ENCODE measurements at regions not wholly inside any gene's neighbourhood (a gene's known extent, or its start where the extent isn't known, plus 50 kb on each side); places are given as distances from the start of the nearest gene placed in this dataset.

DNA sequence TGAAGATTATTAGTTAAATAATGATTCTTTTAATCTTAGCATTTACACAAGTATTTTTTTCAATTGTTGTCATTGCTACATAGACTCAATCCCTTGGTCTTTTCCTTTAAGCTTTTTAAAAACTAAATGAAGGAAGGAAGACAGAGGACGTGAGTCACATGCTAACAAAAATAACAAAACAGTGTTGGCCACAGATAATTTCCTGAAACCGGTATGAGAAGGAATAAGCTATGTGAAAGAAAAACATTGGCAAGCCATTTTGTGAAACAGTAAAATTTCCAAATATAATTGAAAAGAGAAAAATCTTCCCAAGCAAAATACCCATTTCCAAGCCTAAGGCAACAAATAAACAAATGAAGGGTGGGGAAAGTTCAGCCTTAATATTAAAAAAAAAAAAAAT is 223.0 kb downstream of the AHR start:
- H3K4me3 ChIP-seq (ENCODE audit: low read depth, low read length): no peak overlapping the region
- H3K27ac ChIP-seq (ENCODE audit: low read depth, low read length): no peak overlapping the region
- H3K9me3 ChIP-seq (ENCODE audit: control insufficient read depth, insufficient read depth, low read depth, low read length): no peaks in the 10 kb centered on the region
- H3K27me3 ChIP-seq (ENCODE audit: control insufficient read depth, insufficient read depth, low read length): no peaks in the 10 kb centered on the region
- no peaks in the 10 kb centered on the region for H3K36me3 ChIP-seq (ENCODE audit: control insufficient read depth, insufficient read depth, low read length)
- no peaks in the 10 kb centered on the region for H3K4me1 ChIP-seq (ENCODE audit: control insufficient read depth, insufficient read depth, low read length)
- no peak overlapping the region for H3K9ac ChIP-seq (ENCODE audit: low read length)

- Histone ChIP-seq H3K36me3 (ENCODE audit: control insufficient read depth, insufficient read depth, low read length) (no peaks in the 10 kb centered on the region), H3K27me3 (ENCODE audit: control insufficient read depth, insufficient read depth, low read length) (no peaks in the 10 kb centered on the region), H3K4me3 (ENCODE audit: low read depth, low read length) (no peak overlapping the region), H3K9ac (ENCODE audit: low read length) (no peak overlapping the region), H3K4me1 (ENCODE audit: control insufficient read depth, insufficient read depth, low read length) (no peaks in the 10 kb centered on the region), H3K27ac (ENCODE audit: low read depth, low read length) (no peak overlapping the region), H3K9me3 (ENCODE audit: control insufficient read depth, insufficient read depth, low read depth, low read length) (no peaks in the 10 kb centered on the region)
Observed at GRCh38 chr7:17523813-17524739, 225.6 kb downstream of the AHR start.

GRCh38 chr7:17524746-17525145 is 226.3 kb downstream of the AHR start:
- H3K4me3 ChIP-seq (ENCODE audit: low read depth, low read length): no peak overlapping the region
- H3K27ac ChIP-seq (ENCODE audit: low read depth, low read length): no peak overlapping the region
- no peaks in the 10 kb centered on the region for H3K9me3 ChIP-seq (ENCODE audit: control insufficient read depth, insufficient read depth, low read depth, low read length)
- H3K27me3 ChIP-seq (ENCODE audit: control insufficient read depth, insufficient read depth, low read length): no peaks in the 10 kb centered on the region
- H3K4me1 ChIP-seq (ENCODE audit: control insufficient read depth, insufficient read depth, low read length): no peaks in the 10 kb centered on the region
- H3K36me3 ChIP-seq (ENCODE audit: control insufficient read depth, insufficient read depth, low read length): no peaks in the 10 kb centered on the region
- no peak overlapping the region for H3K9ac ChIP-seq (ENCODE audit: low read length)

- Histone ChIP-seq H3K9ac (ENCODE audit: low read length) (no peak overlapping the region), H3K27me3 (ENCODE audit: control insufficient read depth, insufficient read depth, low read length) (no peaks in the 10 kb centered on the region), H3K4me1 (ENCODE audit: control insufficient read depth, insufficient read depth, low read length) (no peaks in the 10 kb centered on the region; the same call in 1 of the 2 replicates), H3K9me3 (ENCODE audit: control insufficient read depth, insufficient read depth, low read depth, low read length) (no peaks in the 10 kb centered on the region), H3K4me3 (ENCODE audit: low read depth, low read length) (no peak overlapping the region), H3K36me3 (ENCODE audit: control insufficient read depth, insufficient read depth, low read length) (no peaks in the 10 kb centered on the region), H3K27ac (ENCODE audit: low read depth, low read length) (no peak overlapping the region)
Observed at GRCh38 chr7:17526621-17527020, 228.2 kb downstream of the AHR start.

DNA sequence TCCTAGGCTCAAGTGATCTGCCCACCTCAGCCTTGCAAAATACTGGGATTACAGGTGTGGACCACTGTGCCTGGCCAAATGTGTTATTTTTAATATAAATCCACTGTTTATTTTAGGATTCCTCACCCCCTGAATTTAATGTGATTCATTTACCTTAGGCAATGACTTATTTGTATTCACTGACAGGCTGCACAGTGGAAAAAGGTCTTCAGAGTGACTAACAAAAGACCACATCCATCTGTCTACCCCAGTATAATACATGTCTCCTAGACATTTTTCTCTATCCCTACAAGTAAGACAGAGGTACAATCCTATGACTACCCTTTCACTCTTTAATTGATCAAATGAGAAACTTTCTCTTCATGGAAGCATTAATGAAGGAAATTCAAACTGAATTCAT is 230.2 kb downstream of the AHR start:
- no peak overlapping the region for H3K27ac ChIP-seq (ENCODE audit: low read depth, low read length)

GRCh38 chr7:17530244-17530643 is 231.8 kb downstream of the AHR start:
- H3K9ac ChIP-seq (ENCODE audit: low read length): no peak overlapping the region
- H3K27ac ChIP-seq (ENCODE audit: low read depth, low read length): no peak overlapping the region

More for the DNA sequence above, 230.2 kb downstream of the AHR start:
- Histone ChIP-seq H3K36me3 (ENCODE audit: control insufficient read depth, insufficient read depth, low read length) (no peaks in the 10 kb centered on the region), H3K9me3 (ENCODE audit: control insufficient read depth, insufficient read depth, low read depth, low read length) (no peaks in the 10 kb centered on the region), H3K9ac (ENCODE audit: low read length) (no peak overlapping the region), H3K4me1 (ENCODE audit: control insufficient read depth, insufficient read depth, low read length) (no peaks in the 10 kb centered on the region; the same call in 1 of the 2 replicates), H3K4me3 (ENCODE audit: low read depth, low read length) (no peak overlapping the region), H3K27me3 (ENCODE audit: control insufficient read depth, insufficient read depth, low read length) (no peaks in the 10 kb centered on the region)

DNA sequence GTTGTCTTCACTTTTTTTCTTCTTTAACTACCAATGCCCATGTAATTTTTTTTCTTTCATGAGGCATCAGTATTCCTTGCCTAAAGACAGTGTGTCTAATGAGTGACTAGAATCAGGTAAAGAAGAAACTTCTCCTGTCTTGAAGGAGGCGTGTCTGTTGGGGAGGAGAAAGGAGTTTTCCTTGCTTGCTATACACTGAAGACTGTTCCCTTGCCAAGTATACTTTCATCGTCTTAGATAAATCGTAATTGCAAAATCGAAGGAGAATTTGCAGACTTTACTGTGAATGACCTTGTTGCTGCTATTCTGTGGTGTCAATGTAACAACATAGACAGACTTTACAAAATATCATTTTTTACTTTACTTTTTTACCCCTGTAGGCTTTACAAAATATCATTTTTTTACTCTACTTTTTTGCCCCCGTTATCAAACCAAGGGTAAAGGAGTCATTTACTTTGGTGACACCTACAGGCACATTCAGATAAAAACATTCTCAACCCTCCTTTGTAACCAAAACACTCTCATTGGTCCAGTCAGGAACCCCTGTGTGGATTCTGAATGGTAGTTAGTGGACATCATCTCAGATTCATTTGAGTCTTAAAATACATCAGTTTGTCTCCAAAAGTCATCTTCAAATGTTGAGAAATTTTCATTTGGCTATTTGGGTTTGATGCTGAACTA is 232.4 kb downstream of the AHR start:
- Histone ChIP-seq H3K4me1 (ENCODE audit: control insufficient read depth, insufficient read depth, low read length) (no peaks in the 10 kb centered on the region; the same call in 1 of the 2 replicates), H3K4me3 (ENCODE audit: low read depth, low read length) (no peak overlapping the region), H3K27ac (ENCODE audit: low read depth, low read length) (no peak overlapping the region), H3K9me3 (ENCODE audit: control insufficient read depth, insufficient read depth, low read depth, low read length) (no peaks in the 10 kb centered on the region), H3K9ac (ENCODE audit: low read length) (no peak overlapping the region), H3K27me3 (ENCODE audit: control insufficient read depth, insufficient read depth, low read length) (no peaks in the 10 kb centered on the region), H3K36me3 (ENCODE audit: control insufficient read depth, insufficient read depth, low read length) (no peaks in the 10 kb centered on the region)

More at GRCh38 chr7:17530244-17530643, 231.8 kb downstream of the AHR start:
- no peaks in the 10 kb centered on the region for H3K9me3 ChIP-seq (ENCODE audit: control insufficient read depth, insufficient read depth, low read depth, low read length)
- no peaks in the 10 kb centered on the region for H3K27me3 ChIP-seq (ENCODE audit: control insufficient read depth, insufficient read depth, low read length)
- no peak overlapping the region for H3K4me3 ChIP-seq (ENCODE audit: low read depth, low read length)
- H3K36me3 ChIP-seq (ENCODE audit: control insufficient read depth, insufficient read depth, low read length): no peaks in the 10 kb centered on the region
- H3K4me1 ChIP-seq (ENCODE audit: control insufficient read depth, insufficient read depth, low read length): no peaks in the 10 kb centered on the region; the same call in 1 of the 2 replicates

DNA sequence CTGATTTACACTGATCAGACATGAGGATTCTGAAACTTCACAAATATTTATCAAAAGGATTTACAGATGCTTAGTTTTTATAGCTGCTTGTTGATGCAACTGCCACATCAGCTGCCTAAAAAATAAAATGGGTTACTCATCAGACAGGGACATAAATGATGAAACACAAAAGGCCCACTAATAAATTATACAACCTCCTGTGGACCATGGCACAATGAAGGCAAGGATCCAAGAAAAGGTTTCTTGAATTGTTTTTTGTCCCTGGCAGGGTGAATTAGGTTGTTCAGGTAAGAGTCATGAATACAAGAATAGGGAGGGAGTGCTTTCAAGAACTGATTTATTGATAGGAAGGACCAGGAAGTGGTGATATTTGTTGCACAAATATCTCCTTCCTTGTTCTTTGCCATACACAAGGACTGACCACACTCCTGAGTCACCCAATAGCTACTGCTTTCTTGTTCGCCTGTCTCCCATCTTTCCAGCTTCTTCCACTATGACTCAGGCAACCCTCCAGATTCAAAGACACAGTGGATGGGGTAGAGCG is 234.5 kb downstream of the AHR start:
- H3K27me3 ChIP-seq (ENCODE audit: control insufficient read depth, insufficient read depth, low read length): no peaks in the 10 kb centered on the region
- H3K9ac ChIP-seq (ENCODE audit: low read length): no peak overlapping the region
- H3K9me3 ChIP-seq (ENCODE audit: control insufficient read depth, insufficient read depth, low read depth, low read length): no peaks in the 10 kb centered on the region
- H3K4me3 ChIP-seq (ENCODE audit: low read depth, low read length): no peak overlapping the region
- H3K4me1 ChIP-seq (ENCODE audit: control insufficient read depth, insufficient read depth, low read length): no peaks in the 10 kb centered on the region; the same call in 1 of the 2 replicates
- H3K36me3 ChIP-seq (ENCODE audit: control insufficient read depth, insufficient read depth, low read length): no peaks in the 10 kb centered on the region
- no peak overlapping the region for H3K27ac ChIP-seq (ENCODE audit: low read depth, low read length)

DNA sequence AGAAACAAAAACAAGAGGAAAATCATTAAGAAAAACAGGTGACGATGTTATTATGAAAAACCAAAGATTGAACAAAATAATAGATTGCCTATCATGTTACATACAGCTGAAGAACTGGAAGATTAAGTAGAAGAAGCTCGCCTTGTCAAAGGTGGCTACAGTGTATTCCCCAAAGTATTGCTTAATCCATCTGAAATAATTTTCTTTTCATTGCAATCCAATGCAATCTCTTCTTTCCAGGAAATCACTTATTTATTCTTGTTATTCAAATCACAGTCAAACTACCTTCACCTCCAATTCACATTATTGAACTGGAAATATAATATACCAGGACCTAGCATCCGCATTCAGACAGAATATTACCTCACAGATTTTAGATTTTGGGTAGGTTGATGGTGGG is 235.9 kb downstream of the AHR start:
- H3K4me1 ChIP-seq (ENCODE audit: control insufficient read depth, insufficient read depth, low read length): no peaks in the 10 kb centered on the region; the same call in 1 of the 2 replicates
- H3K27me3 ChIP-seq (ENCODE audit: control insufficient read depth, insufficient read depth, low read length): no peaks in the 10 kb centered on the region
- no peak overlapping the region for H3K27ac ChIP-seq (ENCODE audit: low read depth, low read length)
- H3K4me3 ChIP-seq (ENCODE audit: low read depth, low read length): no peak overlapping the region
- no peaks in the 10 kb centered on the region for H3K36me3 ChIP-seq (ENCODE audit: control insufficient read depth, insufficient read depth, low read length)
- no peak overlapping the region for H3K9ac ChIP-seq (ENCODE audit: low read length)
- no peaks in the 10 kb centered on the region for H3K9me3 ChIP-seq (ENCODE audit: control insufficient read depth, insufficient read depth, low read depth, low read length)

DNA sequence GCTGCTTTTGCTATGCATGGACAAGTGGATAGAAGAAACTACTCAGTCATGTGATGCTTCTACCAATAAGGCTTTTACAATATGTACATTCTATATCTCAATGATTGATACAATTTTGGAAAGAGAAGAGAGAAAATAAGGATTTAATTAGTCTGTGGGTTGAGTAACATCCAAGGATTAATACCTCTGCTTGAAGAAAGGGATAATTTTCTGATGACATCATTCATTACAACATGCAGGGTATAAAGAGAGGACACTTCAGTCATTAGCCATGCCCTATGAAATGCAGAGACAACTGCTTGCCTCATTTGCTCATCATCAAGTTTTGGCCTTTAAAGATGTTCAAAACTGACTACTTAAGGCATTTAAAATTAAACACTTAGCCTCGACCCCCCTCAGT is 237.3 kb downstream of the AHR start:
- Histone ChIP-seq H3K27me3 (ENCODE audit: control insufficient read depth, insufficient read depth, low read length) (no peaks in the 10 kb centered on the region), H3K9ac (ENCODE audit: low read length) (no peak overlapping the region), H3K27ac (ENCODE audit: low read depth, low read length) (no peak overlapping the region), H3K9me3 (ENCODE audit: control insufficient read depth, insufficient read depth, low read depth, low read length) (no peaks in the 10 kb centered on the region), H3K4me1 (ENCODE audit: control insufficient read depth, insufficient read depth, low read length) (no peaks in the 10 kb centered on the region), H3K4me3 (ENCODE audit: low read depth, low read length) (no peak overlapping the region), H3K36me3 (ENCODE audit: control insufficient read depth, insufficient read depth, low read length) (no peaks in the 10 kb centered on the region)

DNA sequence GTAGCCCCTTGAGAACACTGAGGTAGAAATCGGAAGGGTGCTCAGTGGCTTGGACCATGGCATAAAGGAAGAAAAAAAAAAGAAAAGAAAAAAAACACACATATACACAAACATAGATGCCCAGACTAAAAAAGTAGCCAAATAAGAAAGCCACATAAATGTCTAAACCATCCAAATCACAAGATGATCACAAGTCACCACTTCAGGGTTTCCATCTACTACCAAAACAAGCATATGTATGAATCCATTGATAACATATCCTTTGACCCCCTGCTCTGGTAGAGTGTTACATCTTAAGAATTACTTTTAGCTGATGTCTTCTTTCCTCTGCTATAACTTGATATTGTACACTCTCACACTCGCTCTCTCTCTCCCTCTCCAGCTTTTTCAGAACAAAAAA is 245.9 kb downstream of the AHR start:
- H3K4me1 ChIP-seq (ENCODE audit: control insufficient read depth, insufficient read depth, low read length): no peaks in the 10 kb centered on the region
- no peaks in the 10 kb centered on the region for H3K9me3 ChIP-seq (ENCODE audit: control insufficient read depth, insufficient read depth, low read depth, low read length)
- H3K9ac ChIP-seq (ENCODE audit: low read length): no peak overlapping the region
- H3K27me3 ChIP-seq (ENCODE audit: control insufficient read depth, insufficient read depth, low read length): no peaks in the 10 kb centered on the region
- H3K36me3 ChIP-seq (ENCODE audit: control insufficient read depth, insufficient read depth, low read length): no peaks in the 10 kb centered on the region
- no peak overlapping the region for H3K27ac ChIP-seq (ENCODE audit: low read depth, low read length)
- H3K4me3 ChIP-seq (ENCODE audit: low read depth, low read length): no peak overlapping the region

All from HUES6 (cell line).